K562 (cell line): ENCODE measurements at regions not wholly inside any gene's neighbourhood (a gene's known extent, or its start where the extent isn't known, plus 50 kb on each side); places are given as distances from the start of the nearest gene placed in this dataset.
A peak's percentile ranks its signal among the peaks of the same experiment; 100 is the strongest.

Source experiments
- ATAC-seq: fragments of 200-7000 bp; cut with Tn5 transposase; 3 replicates; pipeline ENCODE4 v1.9.1; 2020; ENCODE audit warnings: moderate library complexity
- BruUV-seq: library from RNA; stranded (reverse); fragments of 400-500 nt; replicated peaks from 2 replicates; lab custom pipeline; 2021; lab: Mats Ljungman, UMichigan
- CTCF ChIA-PET: fragments of 300-600 bp; formaldehyde crosslinking; extraction: SDS; loops from one replicate; lab custom pipeline; 2021; ENCODE audit warnings: low intra/inter-chr PET ratio; lab: Yijun Ruan, JAX
- POLR2A ChIA-PET: fragments of 300-600, 350-650 bp; sonication (Branson Sonifier 250); formaldehyde crosslinking; extraction: SDS; loops from one replicate; lab custom pipeline; 2021; ENCODE audit warnings: antibody characterized with exemption, inconsistent platforms; lab: Yijun Ruan, JAX
- DNase-seq, 4 experiments: peaks; one replicate each; pipeline versions ENCODE4 v3.0.0 to v3.0.0-alpha.2; 2011 to 2018; ENCODE audit warnings: low spot score in 3 of 4, mixed read lengths in 3 of 4; ENCODE audit errors: extremely low read depth in 1 of 4
- FAIRE-seq: peaks from 2 replicates; lab custom pipeline; 2011; peaks lifted over from hg19 to GRCh38; lab: Jason Lieb, UNC
- H2AFZ ChIP-seq: 2 replicates; pipeline ENCODE4 v1.6.0; 2011; ENCODE audit warnings: low read depth, low read length, control low read depth, inconsistent platforms
- H3K27ac ChIP-seq: fragments of 200-600 bp; 3 replicates; pipeline ENCODE4 v1.8.0; 2011; ENCODE audit warnings: low read depth, mild to moderate bottlenecking, control low read depth, inconsistent platforms, low read length, moderate library complexity, mixed read lengths; ENCODE audit errors: extremely low read depth
- H3K27me3 ChIP-seq, 2 experiments: fragments of 300-600 bp in 1 of 2; 2 replicates in 1 of 2; 3 replicates in 1 of 2; pipeline versions ENCODE4 v1.6.0 to v1.8.0; 2011; ENCODE audit warnings: inconsistent platforms in 2 of 2, low read length in 2 of 2, mild to moderate bottlenecking in 1 of 2, mixed read lengths in 1 of 2, moderate library complexity in 1 of 2; ENCODE audit not compliant: control insufficient read depth in 2 of 2, insufficient read depth in 2 of 2
- H3K36me3 ChIP-seq: fragments of 300-600 bp; 3 replicates; pipeline ENCODE4 v1.8.0; 2011; ENCODE audit warnings: mild to moderate bottlenecking, low read length, inconsistent platforms; ENCODE audit not compliant: control insufficient read depth, insufficient read depth
- H3K4me1 ChIP-seq, 2 experiments: fragments of 200-600 bp in 1 of 2; replicated peaks in 1 of 2; 2 replicates in 1 of 2; 3 replicates in 1 of 2; pipeline versions ENCODE4 v1.5.1 to v1.8.0; 2011; ENCODE audit warnings: inconsistent platforms in 2 of 2, low read length in 2 of 2, mild to moderate bottlenecking in 1 of 2, mixed read lengths in 1 of 2, moderate library complexity in 1 of 2; ENCODE audit not compliant: control insufficient read depth in 2 of 2, insufficient read depth in 2 of 2
- H3K4me2 ChIP-seq: 2 replicates; pipeline ENCODE4 v1.6.1; 2011; ENCODE audit warnings: low read length, control low read depth, inconsistent platforms, mixed read lengths; ENCODE audit not compliant: insufficient read depth
- H3K4me3 ChIP-seq: fragments of 200-600 bp; sonication (generic), shearing (Covaris generic); 2 replicates; pipeline ENCODE4 v1.5.1; 2016; ENCODE audit warnings: control low read depth, inconsistent platforms
- H3K79me2 ChIP-seq: fragments of 200-600 bp; 3 replicates; pipeline ENCODE4 v1.8.0; 2011; ENCODE audit warnings: low read length, inconsistent platforms; ENCODE audit not compliant: control insufficient read depth, insufficient read depth
- H3K9ac ChIP-seq, 2 experiments: 2 replicates each; pipeline versions ENCODE4 v1.6.0 to v1.6.1; 2011; ENCODE audit warnings: low read depth in 2 of 2, low read length in 2 of 2, control low read depth in 1 of 2, inconsistent platforms in 1 of 2, mild to moderate bottlenecking in 1 of 2, mixed read lengths in 1 of 2; ENCODE audit not compliant: insufficient read depth in 1 of 2
- H3K9me1 ChIP-seq: one replicate; pipeline ENCODE4 v1.6.0; 2011; ENCODE audit warnings: inconsistent platforms, mild to moderate bottlenecking, low read length, moderate library complexity; ENCODE audit not compliant: control insufficient read depth, insufficient read depth
- H3K9me3 ChIP-seq: replicated peaks from 2 replicates; pipeline ENCODE4 v1.5.1; 2011; ENCODE audit warnings: low read depth, low read length, inconsistent platforms; ENCODE audit not compliant: control insufficient read depth, insufficient read depth
- H4K20me1 ChIP-seq: replicated peaks from 2 replicates; pipeline ENCODE4 v1.6.1; 2011; ENCODE audit warnings: low read length, inconsistent platforms, mixed read lengths; ENCODE audit not compliant: control insufficient read depth, insufficient read depth
- COPS2 ChIP-seq: fragments of 450-650 bp; conservative IDR thresholded peaks from 2 replicates; pipeline ENCODE4 v1.6.1; 2016; ENCODE audit warnings: mild to moderate bottlenecking, moderate library complexity
- IFI16 ChIP-seq: fragments of 250-450 bp; sonication (Bioruptor Pico); IDR thresholded peaks from 2 replicates; pipeline ENCODE4 v2.1.2; 2022; ENCODE audit warnings: mild to moderate bottlenecking, inconsistent platforms
- MCM3 ChIP-seq: fragments of 450-650 bp; IDR thresholded peaks from 2 replicates; pipeline ENCODE4 v1.6.1; 2016
- NFRKB ChIP-seq: fragments of 450-650 bp; IDR thresholded peaks from 2 replicates; pipeline ENCODE4 v1.6.1; 2016; ENCODE audit warnings: low read depth
- PHF21A ChIP-seq: fragments of 450-650 bp; IDR thresholded peaks from 2 replicates; pipeline ENCODE4 v1.6.1; 2017; ENCODE audit warnings: low read depth, borderline replicate concordance
- PTTG1 ChIP-seq: fragments of 450-650 bp; IDR thresholded peaks from 2 replicates; pipeline ENCODE4 v1.6.1; 2016; ENCODE audit warnings: low read depth, mild to moderate bottlenecking, missing genetic modification characterization, missing compliant biosample characterization
- RBM14 ChIP-seq: fragments of 200-400 bp; formaldehyde crosslinking; IDR thresholded peaks from 2 replicates; pipeline ENCODE4 v1.6.1; 2018; ENCODE audit warnings: low read depth, mild to moderate bottlenecking, low read length, moderate library complexity, borderline replicate concordance; ENCODE audit not compliant: insufficient read depth
- TEAD4 ChIP-seq, 2 experiments: sonication (generic) in 1 of 2; formaldehyde crosslinking in 1 of 2; IDR thresholded peaks; 2 replicates each; pipeline versions ENCODE4 v1.6.1 to v1.8.0; 2012 to 2022; ENCODE audit warnings: borderline replicate concordance in 1 of 2, inconsistent platforms in 1 of 2, low read length in 1 of 2, mild to moderate bottlenecking in 1 of 2, missing genetic modification reagents in 1 of 2
- USF1 ChIP-seq: sonication (generic); formaldehyde crosslinking; IDR thresholded peaks from 2 replicates; pipeline ENCODE4 v1.9.0; 2022; ENCODE audit warnings: mild to moderate bottlenecking, missing genetic modification reagents
- ZNF311 ChIP-seq: fragments of 250-450 bp; sonication (Bioruptor Pico); IDR thresholded peaks from 2 replicates; pipeline ENCODE4 v1.4.0; 2020; ENCODE audit warnings: mild to moderate bottlenecking, moderate library complexity
- WGBS: fragments of 100-300 bp; shearing (Covaris generic); methylation state at CpG from one replicate; pipeline ENCODE4 v1.1.6; 2016; ENCODE audit warnings: low coverage, mixed read lengths; ENCODE audit not compliant: insufficient coverage; ENCODE audit errors: missing lambda C conversion rate; 5-methylcytosine and 5-hydroxymethylcytosine counted together
- in situ Hi-C: fragments of 300-500 bp; cut with MboI; formaldehyde crosslinking; loops from 4 replicates; pipeline ENCODE4 v1.15.0; 2018; ENCODE audit warnings: inconsistent platforms, mixed read lengths
- intact Hi-C: fragments of 100-400 bp; cut with micrococcal nuclease; formaldehyde crosslinking; loops from 2 replicates; pipeline ENCODE4 v1.14.2; 2022
- TF ChIP-seq, protein P1 (sequence below): fragments of 200-800 bp; sonication (Bioruptor generic); IDR thresholded peaks from 2 replicates; pipeline ENCODE4 v1.6.1; 2016; ENCODE audit warnings: missing genetic modification characterization, missing compliant biosample characterization
- TF ChIP-seq, protein P2 (sequence below): conservative IDR thresholded peaks from 2 replicates; pipeline ENCODE4 v1.6.1; 2011; ENCODE audit warnings: low read depth, mild to moderate bottlenecking, low read length; ENCODE audit not compliant: control insufficient read depth

DNA sequence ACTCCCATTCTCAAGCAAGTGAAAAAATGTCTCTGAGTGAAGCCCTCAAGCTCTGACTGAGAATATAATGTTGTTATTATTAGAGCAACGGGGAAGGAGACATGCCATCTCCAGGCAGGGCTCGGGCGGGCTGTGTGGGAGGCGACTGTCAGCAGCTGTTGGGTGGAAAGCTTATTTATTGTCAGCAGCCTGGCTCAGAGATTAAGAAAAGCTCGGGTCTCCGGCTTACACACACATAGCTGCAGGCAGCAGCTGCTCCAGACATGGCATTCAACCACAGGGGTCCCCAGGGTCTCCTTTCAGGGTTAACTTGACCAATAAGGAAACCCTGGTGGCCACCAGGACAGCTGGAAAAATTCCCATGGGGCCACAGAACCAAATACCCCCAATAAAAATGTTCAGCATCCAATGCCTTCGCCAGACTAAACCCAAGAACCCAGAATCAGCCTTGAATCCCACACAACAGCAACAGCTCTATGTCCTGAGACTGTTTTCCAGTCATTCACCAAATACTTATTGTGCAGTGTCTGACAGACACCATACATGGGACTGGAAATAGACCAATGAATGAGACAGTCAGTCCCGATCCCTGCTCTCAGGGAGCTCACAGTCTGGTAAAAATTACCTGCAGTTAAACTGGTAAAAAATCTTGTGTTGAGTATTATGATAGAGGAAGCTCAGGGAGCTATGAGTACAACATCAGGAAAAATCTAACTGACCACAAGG is 70.5 kb upstream of the RTN4 start:
- Histone ChIP-seq H3K27ac (peak overlapping the region; percentile 65), H3K4me3 (no peak overlapping the region), H3K9me3 (no peaks in the 10 kb centered on the region), H3K9ac (peak overlapping the region; percentile 68 to 80; a peak in 3 of 4 replicates), H4K20me1 (no peaks in the 10 kb centered on the region), H3K4me1 (peaks cover 35 to 64% of the 10 kb centered on the region in 2 experiments), H3K36me3 (no peaks in the 10 kb centered on the region), H3K27me3 (no peaks in the 10 kb centered on the region), H3K79me2 (no peaks in the 10 kb centered on the region), H3K4me2 (peak overlapping the region; percentile 64), H3K9me1 (no peaks in the 10 kb centered on the region), H2AFZ (peak overlapping the region; percentile 74)
- ChIA-PET CTCF (no interaction called here), POLR2A (interaction anchor here (0.9 to 3.0 kb wide), 8 partner anchors 9 to 102 kb away, joined by 3 to 24 read pairs (median 7); partner anchors contain the start of gene RTN4)
- intact Hi-C loops = no loop called here
- in situ Hi-C loops = no loop called here
- 16% methylated on average over 8 of the region's 8 CpGs for WGBS
- FAIRE-seq = peak; percentile 76
- ATAC-seq = peak; percentile 66
- DNase-seq = peak in 3 of 4 experiments; percentile 29 to 84 (median 68)
- BruUV-seq = no TSS peak
- TF ChIP-seq PHF21A = no peak
- no peak for TF ChIP-seq COPS2
- no peak for TF ChIP-seq PTTG1
- TF ChIP-seq RBM14 = no peak
- TF ChIP-seq MCM3 = no peak
- 0 out of 2 replicates have a peak, but pooled peaks have one; percentile 30 for TF ChIP-seq ZNF311 (CRISPR knock-in tag)
- TF ChIP-seq, protein P1, sequence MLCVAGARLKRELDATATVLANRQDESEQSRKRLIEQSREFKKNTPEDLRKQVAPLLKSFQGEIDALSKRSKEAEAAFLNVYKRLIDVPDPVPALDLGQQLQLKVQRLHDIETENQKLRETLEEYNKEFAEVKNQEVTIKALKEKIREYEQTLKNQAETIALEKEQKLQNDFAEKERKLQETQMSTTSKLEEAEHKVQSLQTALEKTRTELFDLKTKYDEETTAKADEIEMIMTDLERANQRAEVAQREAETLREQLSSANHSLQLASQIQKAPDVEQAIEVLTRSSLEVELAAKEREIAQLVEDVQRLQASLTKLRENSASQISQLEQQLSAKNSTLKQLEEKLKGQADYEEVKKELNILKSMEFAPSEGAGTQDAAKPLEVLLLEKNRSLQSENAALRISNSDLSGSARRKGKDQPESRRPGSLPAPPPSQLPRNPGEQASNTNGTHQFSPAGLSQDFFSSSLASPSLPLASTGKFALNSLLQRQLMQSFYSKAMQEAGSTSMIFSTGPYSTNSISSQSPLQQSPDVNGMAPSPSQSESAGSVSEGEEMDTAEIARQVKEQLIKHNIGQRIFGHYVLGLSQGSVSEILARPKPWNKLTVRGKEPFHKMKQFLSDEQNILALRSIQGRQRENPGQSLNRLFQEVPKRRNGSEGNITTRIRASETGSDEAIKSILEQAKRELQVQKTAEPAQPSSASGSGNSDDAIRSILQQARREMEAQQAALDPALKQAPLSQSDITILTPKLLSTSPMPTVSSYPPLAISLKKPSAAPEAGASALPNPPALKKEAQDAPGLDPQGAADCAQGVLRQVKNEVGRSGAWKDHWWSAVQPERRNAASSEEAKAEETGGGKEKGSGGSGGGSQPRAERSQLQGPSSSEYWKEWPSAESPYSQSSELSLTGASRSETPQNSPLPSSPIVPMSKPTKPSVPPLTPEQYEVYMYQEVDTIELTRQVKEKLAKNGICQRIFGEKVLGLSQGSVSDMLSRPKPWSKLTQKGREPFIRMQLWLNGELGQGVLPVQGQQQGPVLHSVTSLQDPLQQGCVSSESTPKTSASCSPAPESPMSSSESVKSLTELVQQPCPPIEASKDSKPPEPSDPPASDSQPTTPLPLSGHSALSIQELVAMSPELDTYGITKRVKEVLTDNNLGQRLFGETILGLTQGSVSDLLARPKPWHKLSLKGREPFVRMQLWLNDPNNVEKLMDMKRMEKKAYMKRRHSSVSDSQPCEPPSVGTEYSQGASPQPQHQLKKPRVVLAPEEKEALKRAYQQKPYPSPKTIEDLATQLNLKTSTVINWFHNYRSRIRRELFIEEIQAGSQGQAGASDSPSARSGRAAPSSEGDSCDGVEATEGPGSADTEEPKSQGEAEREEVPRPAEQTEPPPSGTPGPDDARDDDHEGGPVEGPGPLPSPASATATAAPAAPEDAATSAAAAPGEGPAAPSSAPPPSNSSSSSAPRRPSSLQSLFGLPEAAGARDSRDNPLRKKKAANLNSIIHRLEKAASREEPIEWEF (CRISPR knock-in tag) = no peak
- peak; percentile 86 for TF ChIP-seq TEAD4 (IDR thresholded peaks at IDR 0.05; ENCODE audit: low read length)
- TF ChIP-seq TEAD4 (CRISPR knock-in tag; IDR thresholded peaks at IDR 0.05; ENCODE audit: borderline replicate concordance) = no peak
- TF ChIP-seq, protein P2, sequence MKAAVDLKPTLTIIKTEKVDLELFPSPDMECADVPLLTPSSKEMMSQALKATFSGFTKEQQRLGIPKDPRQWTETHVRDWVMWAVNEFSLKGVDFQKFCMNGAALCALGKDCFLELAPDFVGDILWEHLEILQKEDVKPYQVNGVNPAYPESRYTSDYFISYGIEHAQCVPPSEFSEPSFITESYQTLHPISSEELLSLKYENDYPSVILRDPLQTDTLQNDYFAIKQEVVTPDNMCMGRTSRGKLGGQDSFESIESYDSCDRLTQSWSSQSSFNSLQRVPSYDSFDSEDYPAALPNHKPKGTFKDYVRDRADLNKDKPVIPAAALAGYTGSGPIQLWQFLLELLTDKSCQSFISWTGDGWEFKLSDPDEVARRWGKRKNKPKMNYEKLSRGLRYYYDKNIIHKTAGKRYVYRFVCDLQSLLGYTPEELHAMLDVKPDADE = peak; percentile 45; the same call in 1 of the 2 replicates
- no peak for TF ChIP-seq USF1 (CRISPR knock-in tag)
- TF ChIP-seq IFI16 = no peak
- TF ChIP-seq NFRKB = no peak
